Kasumi-1 (cell line): ENCODE measurements at regions not wholly inside any gene's neighbourhood (a gene's known extent, or its start where the extent isn't known, plus 50 kb on each side); places are given as distances from the start of the nearest gene placed in this dataset.
A peak's percentile ranks its signal among the peaks of the same experiment; 100 is the strongest.

Experiments
- DNase-seq, 2 experiments: peaks; one replicate each; lab custom pipeline; 2025; lab: John Stamatoyannopoulos, UW

DNA sequence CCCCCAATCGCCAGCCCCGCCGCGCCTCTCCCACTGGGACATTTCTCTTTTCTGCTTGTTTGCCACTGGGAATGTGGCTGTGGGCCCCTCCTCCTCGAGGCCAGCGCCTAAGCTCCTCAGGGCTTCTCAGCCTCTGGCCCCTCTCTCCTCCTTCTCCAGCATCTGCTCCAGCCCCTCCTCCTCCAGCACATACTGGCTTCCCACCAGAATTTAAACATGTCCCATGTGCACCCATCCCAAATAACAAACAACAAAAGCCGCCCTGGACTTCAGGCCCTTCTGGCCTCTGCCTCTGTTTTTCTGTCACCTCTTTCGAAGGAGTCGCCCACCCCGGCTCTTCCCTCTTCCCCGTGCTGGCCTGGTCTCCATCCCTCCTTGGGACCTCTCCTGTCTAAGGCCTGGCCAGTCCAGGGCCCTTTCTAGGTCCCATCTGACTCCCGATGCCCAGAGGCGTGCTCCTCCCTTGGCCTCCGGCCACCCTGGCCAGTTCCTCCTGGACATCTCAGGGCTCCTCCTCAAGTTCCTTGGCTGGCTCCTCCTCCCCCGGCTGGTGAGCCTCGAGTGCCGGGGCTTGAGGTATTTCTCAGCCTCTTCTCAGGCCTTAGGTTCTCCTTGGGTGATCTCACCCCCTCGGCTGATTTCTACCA lies 94.6 kb upstream of the SLC6A6 start:
- DNase-seq, result no peak

GRCh38 chr3:14311729-14312128 lies 90.7 kb upstream of the SLC6A6 start:
- no peak for DNase-seq

DNA sequence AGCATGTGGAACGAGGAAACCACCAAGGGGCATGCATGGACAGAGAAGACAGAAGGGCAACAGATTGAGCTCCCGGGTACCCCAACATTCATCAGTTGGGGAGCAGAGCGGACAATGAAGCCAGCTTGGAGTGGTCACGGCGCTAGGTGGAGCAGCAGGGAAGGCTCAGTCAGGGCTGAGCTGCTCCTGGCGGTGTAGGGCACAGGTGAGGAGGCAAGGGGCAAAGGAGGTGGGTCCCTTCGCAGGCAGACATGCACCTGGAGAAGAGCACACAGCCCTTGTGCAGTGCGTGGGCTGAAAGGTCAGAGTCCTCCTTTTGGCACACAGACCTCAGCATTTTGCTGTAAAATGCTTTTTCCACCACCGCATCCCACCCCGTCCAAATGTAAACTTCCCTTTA lies 90.0 kb upstream of the SLC6A6 start:
- DNase-seq, result no peak

DNA sequence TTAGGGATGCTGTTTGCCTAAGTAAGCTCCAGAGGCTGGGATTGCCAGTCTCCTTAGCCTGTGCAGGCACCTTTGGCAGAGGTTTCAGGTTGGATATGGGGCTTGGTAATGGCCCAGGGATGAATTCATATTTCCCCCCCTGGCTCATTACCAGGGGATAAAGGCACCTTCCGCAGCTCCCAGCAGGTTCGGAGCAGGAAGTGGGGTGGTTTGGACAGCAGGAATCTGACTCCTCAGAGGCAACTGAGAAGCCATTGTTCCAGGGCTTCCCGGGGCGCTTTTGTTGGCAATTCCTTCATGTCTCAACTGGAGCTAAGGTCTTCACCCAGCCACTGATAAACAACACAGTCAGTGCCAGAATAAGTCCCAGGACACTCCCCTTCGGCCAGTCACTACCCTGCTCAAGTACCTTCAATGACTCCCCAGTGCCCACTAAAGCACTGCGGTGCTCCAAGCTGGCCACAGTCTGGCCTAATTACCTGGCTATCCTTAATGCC lies 85.3 kb upstream of the SLC6A6 start:
- DNase-seq, result no peak

DNA sequence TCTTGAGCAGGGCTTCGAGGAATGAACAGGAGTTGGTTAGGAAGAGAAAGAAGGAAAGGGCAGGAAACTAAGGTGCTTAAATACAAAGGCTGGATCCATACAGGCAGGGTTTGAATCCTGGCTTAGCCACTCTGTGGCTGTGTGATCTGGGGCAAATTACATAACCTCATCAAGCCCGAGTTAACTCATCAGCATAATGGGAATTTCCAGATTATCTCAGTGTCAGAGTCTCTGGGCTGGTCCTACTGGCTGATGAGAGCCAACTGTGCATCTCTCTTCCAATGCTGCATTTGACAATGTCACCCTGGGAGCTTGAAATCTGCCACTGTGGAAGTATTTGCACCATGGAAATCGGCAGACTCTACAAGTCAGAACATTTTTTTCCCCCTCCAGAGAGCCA lies 83.8 kb upstream of the SLC6A6 start:
- no peak for DNase-seq

DNA sequence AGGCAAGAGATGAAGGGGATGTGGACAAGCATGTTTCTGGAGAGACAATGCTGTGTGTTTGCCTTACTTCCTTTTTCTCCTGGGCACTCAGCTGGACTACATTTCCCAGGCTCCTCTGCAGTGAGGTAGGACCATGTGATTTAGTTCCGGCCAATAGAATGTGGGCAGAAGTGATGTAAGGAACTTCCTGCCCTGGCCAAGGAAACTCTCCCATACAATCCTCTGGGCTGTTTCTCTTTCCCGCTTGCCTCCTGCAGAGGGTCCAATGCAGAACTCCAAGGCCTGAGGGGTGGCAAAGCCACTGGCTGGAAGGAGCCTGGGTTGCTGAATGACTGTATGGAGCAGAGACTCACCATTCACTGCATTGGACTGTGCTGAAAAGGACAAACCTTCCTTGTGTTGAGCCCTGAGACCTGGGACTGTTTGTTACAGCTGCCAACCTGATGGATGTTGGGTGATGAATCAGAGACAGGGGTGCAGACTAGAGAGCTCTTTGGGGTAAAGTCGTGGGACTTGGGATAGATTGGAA lies 82.7 kb upstream of the SLC6A6 start:
- DNase-seq, result peak; percentile 93

DNA sequence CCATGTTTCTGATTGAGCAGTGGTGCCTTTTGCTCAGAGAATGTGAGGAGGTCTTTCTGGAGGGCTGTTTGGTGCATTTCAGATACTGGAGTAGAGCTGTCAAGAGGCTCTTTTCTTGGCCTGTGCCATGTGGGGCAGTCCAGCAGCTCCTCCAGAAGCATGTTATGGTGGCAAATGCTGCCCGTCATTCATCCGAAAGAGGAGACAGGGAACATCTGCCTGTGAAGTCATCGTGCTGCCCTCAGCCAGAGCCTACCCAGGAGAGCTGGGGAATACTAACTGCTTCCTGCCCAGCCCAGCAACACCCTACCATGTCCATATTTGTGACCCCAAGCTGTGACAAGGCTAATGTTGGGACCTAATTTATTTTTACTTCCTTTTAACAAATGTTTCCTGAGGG lies 82.2 kb upstream of the SLC6A6 start:
- DNase-seq, result no peak

- DNase-seq, result no peak
Measured at GRCh38 chr3:14322001-14322400, 80.4 kb upstream of the SLC6A6 start.

GRCh38 chr3:14322667-14323295 lies 79.6 kb upstream of the SLC6A6 start:
- no peak for DNase-seq

GRCh38 chr3:14323401-14324223 lies 78.8 kb upstream of the SLC6A6 start:
- no peak for DNase-seq

- no peak for DNase-seq
Measured at GRCh38 chr3:14324224-14324944, 78.0 kb upstream of the SLC6A6 start.

- no peak for DNase-seq
Measured at GRCh38 chr3:14328422-14328821, 74.0 kb upstream of the SLC6A6 start.

GRCh38 chr3:14329116-14329830 lies 73.1 kb upstream of the SLC6A6 start:
- peak in 1 of 2 experiments; percentile 8 for DNase-seq

- no peak for DNase-seq
Measured at GRCh38 chr3:14329842-14330241, 72.6 kb upstream of the SLC6A6 start.

DNA sequence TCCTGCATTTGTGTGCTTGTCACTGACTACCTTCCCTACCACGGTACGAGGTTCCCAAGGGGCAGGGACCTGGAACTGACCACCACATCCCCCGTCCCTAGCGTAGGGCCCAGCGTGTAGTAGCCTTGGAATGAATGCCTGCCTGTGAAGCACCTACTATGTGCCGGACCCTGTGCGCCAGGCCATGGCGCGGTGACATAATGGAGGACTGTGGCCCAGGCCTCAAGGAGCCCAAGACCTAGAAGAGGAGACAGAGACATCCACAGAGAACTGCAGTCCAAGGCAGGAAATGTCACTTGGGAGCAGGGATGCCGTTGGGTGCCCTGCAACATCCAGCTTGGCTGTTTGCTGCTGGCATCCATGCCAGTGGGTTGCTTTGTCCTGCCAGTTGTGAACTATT lies 71.9 kb upstream of the SLC6A6 start:
- no peak for DNase-seq

DNA sequence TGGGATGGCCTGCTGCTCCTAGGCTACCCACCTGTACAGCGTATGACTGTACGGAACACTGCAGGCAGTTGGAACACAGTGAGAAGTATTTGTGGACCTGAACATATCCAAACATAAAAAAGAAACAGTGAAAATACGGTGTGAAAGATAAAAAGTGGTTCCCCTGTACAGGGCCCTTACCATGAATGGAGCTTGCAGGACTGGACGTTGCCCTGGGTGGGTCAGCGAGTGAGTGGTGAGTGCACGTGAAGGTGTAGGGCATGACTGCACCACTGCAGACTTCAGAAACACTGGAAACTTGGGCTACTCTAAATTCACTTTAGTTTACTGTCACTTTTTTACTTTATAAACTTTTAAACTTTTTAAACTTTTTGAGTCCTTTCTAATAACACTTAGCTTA lies 71.2 kb upstream of the SLC6A6 start:
- DNase-seq, result no peak

DNA sequence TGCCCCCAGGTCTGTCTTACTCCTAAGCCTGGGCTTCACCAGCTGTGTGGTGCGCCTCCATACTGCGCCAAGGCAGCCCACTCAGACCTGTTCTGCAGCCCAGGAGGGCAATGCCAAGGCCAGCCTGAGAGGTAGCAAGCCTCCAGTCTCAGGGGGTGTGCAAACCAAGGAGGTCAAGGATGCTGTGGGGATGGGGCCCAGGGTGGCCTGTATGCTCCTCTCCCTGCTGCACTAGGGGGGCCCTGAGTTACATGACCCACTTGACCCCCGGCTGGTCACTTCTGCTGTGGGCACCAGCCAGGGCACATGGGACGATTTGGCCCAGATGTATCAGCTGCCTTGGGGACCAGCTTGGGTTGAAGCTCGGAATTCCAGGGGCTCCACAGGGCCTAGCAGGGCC lies 70.0 kb upstream of the SLC6A6 start:
- no peak for DNase-seq

DNA sequence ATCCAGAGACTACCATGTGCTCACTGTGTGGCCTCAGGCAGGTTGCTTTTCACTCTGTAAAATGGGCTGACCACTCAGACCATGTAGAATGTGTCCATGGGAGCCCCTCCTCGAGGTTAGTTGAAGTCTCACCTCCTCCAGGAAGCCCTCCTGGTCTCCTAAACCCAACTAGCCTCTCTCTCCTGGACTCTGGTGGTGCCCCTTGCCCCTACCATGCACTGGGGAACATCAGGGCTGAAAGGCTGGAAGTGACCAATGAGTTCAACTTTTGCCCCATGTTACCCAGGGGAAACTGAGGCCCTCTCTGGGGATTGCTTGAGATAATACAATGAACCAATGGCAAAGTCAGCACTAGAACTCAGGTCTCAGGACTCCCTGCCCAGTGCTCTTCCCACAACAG lies 69.2 kb upstream of the SLC6A6 start:
- no peak for DNase-seq

- DNase-seq, result no peak
Measured at GRCh38 chr3:14333621-14334020, 68.8 kb upstream of the SLC6A6 start.

DNA sequence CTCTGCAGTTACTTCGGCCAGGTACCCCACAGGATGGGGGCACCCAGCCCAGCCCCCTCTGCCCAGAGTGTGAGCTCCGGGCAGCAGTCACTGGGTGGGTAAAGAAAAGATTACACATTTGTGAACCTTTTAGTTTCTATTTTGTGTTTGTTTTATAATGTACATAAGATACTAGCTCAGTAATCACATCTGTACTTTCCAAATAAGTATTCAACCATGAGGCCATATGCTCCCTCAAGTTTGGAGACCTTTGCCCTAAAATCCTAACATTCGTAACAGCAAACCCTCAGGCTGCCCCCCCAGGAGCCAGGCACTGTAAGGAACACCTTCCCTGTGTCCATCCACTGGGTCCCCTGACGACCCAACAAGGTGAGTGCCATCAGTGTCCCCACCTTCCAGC lies 68.3 kb upstream of the SLC6A6 start:
- no peak for DNase-seq

DNA sequence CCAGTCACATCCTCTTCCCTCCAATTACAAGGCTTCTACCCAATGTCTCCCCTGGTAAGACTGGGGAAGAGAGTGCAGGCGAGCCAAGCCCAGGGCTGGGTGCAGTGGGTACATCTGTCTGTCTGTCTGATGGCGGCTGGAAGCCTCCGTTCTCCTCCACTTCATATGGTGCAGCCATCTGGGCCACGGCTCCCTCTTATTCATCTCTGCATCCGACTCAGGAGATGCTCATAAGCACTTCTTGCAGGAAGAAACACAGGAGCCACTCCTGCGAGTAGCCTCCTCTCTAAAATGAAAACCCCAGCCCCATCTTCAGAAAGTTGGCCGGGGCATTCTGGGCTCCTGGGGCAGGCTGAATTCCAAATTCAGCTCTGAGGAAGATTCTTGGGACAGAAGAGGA lies 67.5 kb upstream of the SLC6A6 start:
- no peak for DNase-seq
